HEK293T (cell line): ENCODE measurements at regions not wholly inside any gene's neighbourhood (a gene's known extent, or its start where the extent isn't known, plus 50 kb on each side); places are given as distances from the start of the nearest gene placed in this dataset.

Experiments used
- BHLHE40 ChIP-seq: fragments of 450-650 bp; IDR thresholded peaks from 2 replicates; pipeline ENCODE4 v1.6.1; 2016; ENCODE audit warnings: mild to moderate bottlenecking, moderate library complexity, borderline replicate concordance
- CTBP1 ChIP-seq: fragments of 450-650 bp; IDR thresholded peaks from 2 replicates; pipeline ENCODE4 v1.6.1; 2016; ENCODE audit warnings: borderline replicate concordance
- FOXA1 ChIP-seq: fragments of 450-650 bp; IDR thresholded peaks from 2 replicates; pipeline ENCODE4 v1.6.1; 2016; ENCODE audit warnings: mild to moderate bottlenecking
- FOXK2 ChIP-seq: fragments of 450-650 bp; IDR thresholded peaks from 2 replicates; pipeline ENCODE4 v1.6.1; 2016; ENCODE audit warnings: mild to moderate bottlenecking
- FOXM1 ChIP-seq: fragments of 450-650 bp; IDR thresholded peaks from 2 replicates; pipeline ENCODE4 v1.6.1; 2017; ENCODE audit warnings: mild to moderate bottlenecking, borderline replicate concordance
- HDGF ChIP-seq: fragments of 450-650 bp; IDR thresholded peaks from 2 replicates; pipeline ENCODE4 v1.6.1; 2017; ENCODE audit warnings: antibody characterized with exemption, borderline replicate concordance
- L3MBTL2 ChIP-seq: fragments of 450-650 bp; conservative IDR thresholded peaks from 2 replicates; pipeline ENCODE4 v1.6.1; 2016; ENCODE audit warnings: mild to moderate bottlenecking
- NFRKB ChIP-seq: fragments of 450-650 bp; IDR thresholded peaks from 2 replicates; pipeline ENCODE4 v1.6.1; 2016; ENCODE audit warnings: mild to moderate bottlenecking, moderate library complexity
- PKNOX1 ChIP-seq: fragments of 450-650 bp; IDR thresholded peaks from 2 replicates; pipeline ENCODE4 v1.6.1; 2016
- SP1 ChIP-seq: fragments of 450-650 bp; IDR thresholded peaks from 2 replicates; pipeline ENCODE4 v1.6.1; 2017
- SUZ12 ChIP-seq: fragments of 450-650 bp; IDR thresholded peaks from 2 replicates; pipeline ENCODE4 v1.6.1; 2016; ENCODE audit warnings: mild to moderate bottlenecking
- TARDBP ChIP-seq: fragments of 450-650 bp; IDR thresholded peaks from 2 replicates; pipeline ENCODE4 v1.6.1; 2016
- ZNF384 ChIP-seq: fragments of 450-650 bp; IDR thresholded peaks from 2 replicates; pipeline ENCODE4 v1.6.1; 2016

DNA sequence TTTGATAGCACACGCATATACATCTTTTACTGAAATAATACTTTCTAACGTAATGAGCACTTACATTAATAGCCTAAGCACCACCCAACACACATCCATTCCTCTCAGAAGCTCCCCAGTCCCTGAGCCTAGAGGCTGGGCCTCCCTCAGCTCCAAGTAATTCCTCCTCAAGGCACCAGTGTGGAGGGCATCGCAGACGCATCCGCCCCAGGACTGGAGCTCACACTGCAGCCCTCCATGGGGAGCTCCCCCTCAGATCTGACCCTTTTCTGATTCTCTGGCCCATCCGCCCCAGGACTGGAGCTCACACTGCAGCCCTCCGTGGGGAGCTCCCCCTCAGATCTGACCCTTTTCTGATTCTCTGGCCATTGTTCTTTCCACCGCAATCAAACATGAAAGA is 60.4 kb upstream of the SNTG2 start:
- no peak for TF ChIP-seq FOXM1
- no peak for TF ChIP-seq FOXA1
- TF ChIP-seq SP1: no peak
- no peak for TF ChIP-seq SUZ12
- TF ChIP-seq NFRKB: no peak
- TF ChIP-seq FOXK2: no peak
- TF ChIP-seq PKNOX1: no peak
- no peak for TF ChIP-seq HDGF
- TF ChIP-seq BHLHE40: no peak
- TF ChIP-seq CTBP1: no peak
- TF ChIP-seq TARDBP: no peak
- no peak for TF ChIP-seq ZNF384
- no peak for TF ChIP-seq L3MBTL2
